PC-9 (cell line): ENCODE measurements at regions not wholly inside any gene's neighbourhood (a gene's known extent, or its start where the extent isn't known, plus 50 kb on each side); places are given as distances from the start of the nearest gene placed in this dataset.

Source experiments
- EZH2 ChIP-seq: fragments of 200-600 bp; sonication (generic); IDR thresholded peaks from 2 replicates; pipeline ENCODE4 v1.8.0; 2017; ENCODE audit warnings: antibody characterized with exemption, low read depth
- TF ChIP-seq, protein P1 (sequence below): fragments of 200-600 bp; sonication (generic); conservative IDR thresholded peaks from 2 replicates; pipeline ENCODE4 v1.6.1; 2017; ENCODE audit warnings: mixed run types, antibody characterized with exemption, mild to moderate bottlenecking, moderate library complexity

- TF ChIP-seq, protein P1, sequence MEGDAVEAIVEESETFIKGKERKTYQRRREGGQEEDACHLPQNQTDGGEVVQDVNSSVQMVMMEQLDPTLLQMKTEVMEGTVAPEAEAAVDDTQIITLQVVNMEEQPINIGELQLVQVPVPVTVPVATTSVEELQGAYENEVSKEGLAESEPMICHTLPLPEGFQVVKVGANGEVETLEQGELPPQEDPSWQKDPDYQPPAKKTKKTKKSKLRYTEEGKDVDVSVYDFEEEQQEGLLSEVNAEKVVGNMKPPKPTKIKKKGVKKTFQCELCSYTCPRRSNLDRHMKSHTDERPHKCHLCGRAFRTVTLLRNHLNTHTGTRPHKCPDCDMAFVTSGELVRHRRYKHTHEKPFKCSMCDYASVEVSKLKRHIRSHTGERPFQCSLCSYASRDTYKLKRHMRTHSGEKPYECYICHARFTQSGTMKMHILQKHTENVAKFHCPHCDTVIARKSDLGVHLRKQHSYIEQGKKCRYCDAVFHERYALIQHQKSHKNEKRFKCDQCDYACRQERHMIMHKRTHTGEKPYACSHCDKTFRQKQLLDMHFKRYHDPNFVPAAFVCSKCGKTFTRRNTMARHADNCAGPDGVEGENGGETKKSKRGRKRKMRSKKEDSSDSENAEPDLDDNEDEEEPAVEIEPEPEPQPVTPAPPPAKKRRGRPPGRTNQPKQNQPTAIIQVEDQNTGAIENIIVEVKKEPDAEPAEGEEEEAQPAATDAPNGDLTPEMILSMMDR = no peak
- TF ChIP-seq EZH2 = no peak
Observed at GRCh38 chr17:68759002-68759342, 157.8 kb upstream of the FAM20A start.
